H9 (cell line): ENCODE measurements at regions not wholly inside any gene's neighbourhood (a gene's known extent, or its start where the extent isn't known, plus 50 kb on each side); places are given as distances from the start of the nearest gene placed in this dataset.

ENCODE experiments used
- DNase-seq: peaks from one replicate; pipeline ENCODE4 v3.0.0-alpha.2; 2017
- H2AFZ ChIP-seq: one replicate; pipeline ENCODE4 v1.6.1; 2013; ENCODE audit warnings: mild to moderate bottlenecking, low read length, control low read depth, moderate library complexity
- H2AK5ac ChIP-seq: 2 replicates; pipeline ENCODE4 v1.6.1; 2013; ENCODE audit warnings: low read length, control low read depth, mixed read lengths; ENCODE audit not compliant: insufficient read length
- H2BK120ac ChIP-seq: one replicate; pipeline ENCODE4 v1.6.1; 2013; ENCODE audit warnings: low read depth, mild to moderate bottlenecking, low read length, control low read depth, inconsistent platforms; ENCODE audit not compliant: poor library complexity, severe bottlenecking
- H2BK12ac ChIP-seq: 2 replicates; pipeline ENCODE4 v1.6.1; 2013; ENCODE audit warnings: low read length, control low read depth, mixed read lengths, low read depth; ENCODE audit not compliant: insufficient read length
- H2BK15ac ChIP-seq: 2 replicates; pipeline ENCODE4 v1.6.1; 2013; ENCODE audit warnings: low read depth, low read length, control low read depth
- H2BK20ac ChIP-seq: one replicate; pipeline ENCODE4 v1.6.1; 2013; ENCODE audit warnings: low read depth, mild to moderate bottlenecking, low read length, control low read depth, inconsistent platforms; ENCODE audit not compliant: poor library complexity, severe bottlenecking
- H2BK5ac ChIP-seq: 2 replicates; pipeline ENCODE4 v1.6.1; 2013; ENCODE audit warnings: low read length, control low read depth, mixed read lengths; ENCODE audit not compliant: insufficient read length
- H3K14ac ChIP-seq: 2 replicates; pipeline ENCODE4 v1.6.1; 2013; ENCODE audit warnings: low read length, control low read depth; ENCODE audit not compliant: insufficient read depth
- H3K18ac ChIP-seq: 2 replicates; pipeline ENCODE4 v1.6.1; 2013; ENCODE audit warnings: low read depth, mild to moderate bottlenecking, mixed read lengths, low read length, control low read depth; ENCODE audit not compliant: insufficient read length
- H3K23ac ChIP-seq: 2 replicates; pipeline ENCODE4 v1.6.1; 2013; ENCODE audit warnings: low read length, control low read depth, mixed read lengths, low read depth; ENCODE audit not compliant: insufficient read length
- H3K23me2 ChIP-seq: 2 replicates; pipeline ENCODE4 v1.6.1; 2013; ENCODE audit warnings: low read depth, mild to moderate bottlenecking, mixed read lengths, low read length, control low read depth; ENCODE audit not compliant: insufficient read length, poor library complexity, severe bottlenecking
- H3K27ac ChIP-seq: 2 replicates; pipeline ENCODE4 v1.5.1; 2013; ENCODE audit warnings: low read length, control low read depth, mixed read lengths, low read depth; ENCODE audit not compliant: insufficient read length
- H3K27me3 ChIP-seq: 2 replicates; pipeline ENCODE4 v1.6.1; 2013; ENCODE audit warnings: low read length, control low read depth, inconsistent platforms; ENCODE audit not compliant: insufficient read depth
- H3K4ac ChIP-seq: 2 replicates; pipeline ENCODE4 v1.6.1; 2013; ENCODE audit warnings: low read depth, mild to moderate bottlenecking, control low read depth, inconsistent platforms, low read length, moderate library complexity
- H3K4me1 ChIP-seq: 2 replicates; pipeline ENCODE4 v1.6.1; 2013; ENCODE audit warnings: low read length, control low read depth, inconsistent platforms; ENCODE audit not compliant: insufficient read depth
- H3K4me2 ChIP-seq: 2 replicates; pipeline ENCODE4 v1.6.1; 2013; ENCODE audit warnings: low read length, control low read depth, mixed read lengths; ENCODE audit not compliant: insufficient read length, insufficient read depth
- H3K56ac ChIP-seq: 2 replicates; pipeline ENCODE4 v1.6.1; 2013; ENCODE audit warnings: low read depth, mild to moderate bottlenecking, mixed read lengths, low read length, control low read depth; ENCODE audit not compliant: insufficient read length
- H3K79me1 ChIP-seq: 2 replicates; pipeline ENCODE4 v1.6.1; 2013; ENCODE audit warnings: low read depth, mild to moderate bottlenecking, moderate library complexity, low read length, control low read depth, inconsistent platforms; ENCODE audit not compliant: insufficient read depth, poor library complexity, severe bottlenecking
- H3K79me2 ChIP-seq: 2 replicates; pipeline ENCODE4 v1.6.1; 2013; ENCODE audit warnings: low read length, control low read depth, inconsistent platforms; ENCODE audit not compliant: insufficient read depth
- H3K9ac ChIP-seq: 2 replicates; pipeline ENCODE4 v1.6.1; 2013; ENCODE audit warnings: low read length, control low read depth, mixed read lengths; ENCODE audit not compliant: insufficient read length; ENCODE audit errors: extremely low read depth
- H3K9me3 ChIP-seq: one replicate; pipeline ENCODE4 v1.6.1; 2013; ENCODE audit warnings: low read depth, low read length, inconsistent platforms; ENCODE audit not compliant: control insufficient read depth
- H3T11ph ChIP-seq: one replicate; pipeline ENCODE4 v1.6.1; 2013; ENCODE audit warnings: mild to moderate bottlenecking, low read length, control low read depth, inconsistent platforms
- H4K20me1 ChIP-seq: one replicate; pipeline ENCODE4 v1.6.1; 2013; ENCODE audit not compliant: control insufficient read depth, insufficient read length, insufficient read depth
- H4K5ac ChIP-seq: 2 replicates; pipeline ENCODE4 v1.6.1; 2013; ENCODE audit warnings: low read depth, mild to moderate bottlenecking, mixed read lengths, low read length, control low read depth; ENCODE audit not compliant: insufficient read length
- H4K8ac ChIP-seq: replicated peaks from 2 replicates; pipeline ENCODE4 v1.6.1; 2013; ENCODE audit warnings: low read length, control low read depth, mixed read lengths, low read depth; ENCODE audit not compliant: insufficient read length
- H4K91ac ChIP-seq: 2 replicates; pipeline ENCODE4 v1.6.1; 2013; ENCODE audit warnings: low read depth, mild to moderate bottlenecking, moderate library complexity, mixed read lengths, low read length, control low read depth; ENCODE audit not compliant: insufficient read length
- H3K27ac Mint-ChIP-seq, 3 experiments: 2 replicates in 2 of 3; 3 replicates in 1 of 3; pipeline ENCODE4 v1.8.0; 2020 to 2021; ENCODE audit warnings: mixed read lengths in 3 of 3, mild to moderate bottlenecking in 1 of 3, moderate library complexity in 1 of 3
- H3K27me3 Mint-ChIP-seq: 2 replicates; pipeline ENCODE4 v1.8.0; 2021; ENCODE audit warnings: low read depth, mild to moderate bottlenecking, moderate library complexity, mixed read lengths
- H3K36me3 Mint-ChIP-seq, 3 experiments: 2 replicates in 2 of 3; 3 replicates in 1 of 3; pipeline ENCODE4 v1.8.0; 2020 to 2021; ENCODE audit warnings: low read depth in 3 of 3, mixed read lengths in 3 of 3; ENCODE audit not compliant: insufficient read depth in 1 of 3
- H3K4me1 Mint-ChIP-seq, 2 experiments: 2 replicates each; pipeline ENCODE4 v1.8.0; 2020; ENCODE audit warnings: mixed read lengths in 2 of 2
- H3K4me3 Mint-ChIP-seq, 2 experiments: 2 replicates in 1 of 2; 3 replicates in 1 of 2; pipeline ENCODE4 v1.8.0; 2020 to 2021; ENCODE audit warnings: mild to moderate bottlenecking in 2 of 2, mixed read lengths in 2 of 2, moderate library complexity in 1 of 2
- H3K9me3 Mint-ChIP-seq, 2 experiments: 2 replicates in 1 of 2; 3 replicates in 1 of 2; pipeline ENCODE4 v1.8.0; 2020; ENCODE audit warnings: mild to moderate bottlenecking in 2 of 2, mixed read lengths in 2 of 2, moderate library complexity in 1 of 2
- CTCF ChIP-seq: fragments of 200-600 bp; sonication (generic); conservative IDR thresholded peaks from 3 replicates; pipeline ENCODE4 v1.8.0; 2021; ENCODE audit warnings: antibody characterized with exemption, mild to moderate bottlenecking
- WGBS: extraction: QIAGEN DNeasy Blood & Tissue Kit; methylation state at CpG from one replicate; pipeline ENCODE4 v1.1.7; 2013; ENCODE audit warnings: missing lambda C conversion rate, low lambda C conversion rate, mixed read lengths; ENCODE audit not compliant: insufficient read length; ENCODE audit errors: extremely low coverage; 5-methylcytosine and 5-hydroxymethylcytosine counted together

DNA sequence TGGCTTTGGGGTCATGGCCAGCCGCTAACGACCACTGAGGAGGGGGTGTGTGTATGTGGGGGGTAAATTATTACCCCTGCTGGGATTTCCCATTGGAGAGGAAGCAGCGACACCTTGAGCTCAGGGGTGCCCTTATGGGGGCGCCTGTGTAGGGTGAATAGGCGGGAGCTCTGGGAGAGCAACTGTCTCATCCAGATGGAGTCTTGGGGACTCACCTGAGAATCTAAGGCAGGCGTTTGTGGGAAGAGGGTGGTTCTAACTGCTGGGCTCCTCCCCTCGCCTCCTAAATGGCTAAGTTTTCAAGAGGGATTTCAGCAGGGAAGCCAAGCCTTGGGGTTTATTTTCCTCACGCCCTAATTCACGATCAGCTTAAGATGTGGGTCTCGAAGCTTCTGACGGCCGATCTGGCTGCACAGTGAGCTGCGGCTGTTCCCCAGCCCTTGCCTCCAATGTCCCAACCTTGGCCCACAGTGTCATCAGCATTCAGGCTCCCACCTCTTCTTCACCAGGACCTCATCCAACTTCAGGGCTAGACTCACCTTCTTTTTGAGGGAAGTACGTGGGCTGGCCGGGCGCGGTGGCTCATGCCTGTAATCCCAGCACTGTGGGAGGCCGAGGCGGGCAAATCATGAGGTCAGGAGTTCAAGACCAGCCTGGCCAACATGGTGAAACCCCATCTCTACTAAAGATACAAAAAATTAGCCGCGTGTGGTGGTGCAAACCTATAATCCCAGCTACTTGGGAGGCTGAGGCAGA lies 136.9 kb upstream of the EEF2KMT start:
- H3K18ac ChIP-seq: no peak overlapping the region
- no peak overlapping the region for H4K91ac ChIP-seq
- no peak overlapping the region for H2BK5ac ChIP-seq
- H3K36me3 Mint-ChIP-seq: peaks cover 3 to 19% (median 14%) of the 10 kb centered on the region in 3 experiments; a peak in 6 of 7 replicates
- H4K5ac ChIP-seq: no peak overlapping the region
- H3K79me2 ChIP-seq: no peaks in the 10 kb centered on the region
- no CpG with 5 or more reads among the region's 21 CpGs for WGBS
- no peak overlapping the region for H2BK20ac ChIP-seq
- no peak overlapping the region for H4K8ac ChIP-seq
- H2AK5ac ChIP-seq: no peak overlapping the region
- H3K27ac Mint-ChIP-seq: no peak overlapping the region; a peak in 1 of 7 replicates
- no peak overlapping the region for H3K14ac ChIP-seq
- H3K4me1 Mint-ChIP-seq: peaks cover 28 to 29% of the 10 kb centered on the region in 2 experiments
- TF ChIP-seq CTCF: no peak
- H3K9me3 Mint-ChIP-seq: peaks cover 18 to 19% of the 10 kb centered on the region in 2 experiments
- H2AFZ ChIP-seq: no peak overlapping the region
- no peaks in the 10 kb centered on the region for H4K20me1 ChIP-seq
- H3K9ac ChIP-seq: no peak overlapping the region
- no peak overlapping the region for H2BK15ac ChIP-seq
- H3K56ac ChIP-seq: no peak overlapping the region
- no peak overlapping the region for H3K4me3 Mint-ChIP-seq
- H2BK12ac ChIP-seq: no peak overlapping the region
- no peaks in the 10 kb centered on the region for H3K23me2 ChIP-seq
- H2BK120ac ChIP-seq: no peak overlapping the region
- no peaks in the 10 kb centered on the region for H3K27me3 ChIP-seq
- DNase-seq: no peak
- no peaks in the 10 kb centered on the region; the same call in 1 of the 2 replicates for H3K4me1 ChIP-seq
- H3K4ac ChIP-seq: no peak overlapping the region
- H3K79me1 ChIP-seq: no peaks in the 10 kb centered on the region
- H3K27ac ChIP-seq: no peak overlapping the region
- no peak overlapping the region for H3K23ac ChIP-seq
- H3K9me3 ChIP-seq: no peaks in the 10 kb centered on the region
- H3K27me3 Mint-ChIP-seq: peaks cover 33% of the 10 kb centered on the region
- no peak overlapping the region for H3K4me2 ChIP-seq
- H3T11ph ChIP-seq: no peak overlapping the region
